Kidney (tissue), 13 donors: ENCODE measurements at regions not wholly inside any gene's neighbourhood (a gene's known extent, or its start where the extent isn't known, plus 50 kb on each side); places are given as distances from the start of the nearest gene placed in this dataset.
"Not testable (repeated sequence)": the region's sequence is repeated elsewhere in the genome, so short reads cannot be mapped to it uniquely, and the experiment has no call there.

Source experiments
- DNase-seq, 5 donors: peaks; one replicate each; pipeline ENCODE4 v3.0.0-alpha.2; 2013 to 2020
- FAIRE-seq: peaks from 2 replicates; lab custom pipeline; 2012; peaks lifted over from hg19 to GRCh38; lab: Jason Lieb, UNC
- H3K27ac ChIP-seq, 2 donors: one replicate each; pipeline ENCODE4 v1.7.0; 2013; ENCODE audit warnings: low read depth in 2 of 2, low read length in 2 of 2, inconsistent platforms in 1 of 2
- H3K27me3 ChIP-seq: one replicate; pipeline ENCODE4 v1.7.1; 2013; ENCODE audit warnings: low read length, inconsistent platforms; ENCODE audit not compliant: control insufficient read depth, insufficient read depth
- H3K36me3 ChIP-seq, 3 donors: one replicate each; pipeline versions ENCODE4 v1.7.0 to v1.7.1; 2013; ENCODE audit warnings: low read length in 3 of 3, control low read depth in 1 of 3, inconsistent platforms in 1 of 3; ENCODE audit not compliant: insufficient read depth in 3 of 3, control insufficient read depth in 2 of 3
- H3K4me1 ChIP-seq, 3 donors: one replicate each; pipeline versions ENCODE4 v1.7.0 to v1.7.1; 2013; ENCODE audit warnings: low read length in 3 of 3, inconsistent platforms in 1 of 3, low read depth in 1 of 3; ENCODE audit not compliant: control insufficient read depth in 2 of 3, insufficient read depth in 2 of 3
- H3K4me3 ChIP-seq, 3 donors: one replicate each; pipeline versions ENCODE4 v1.7.0 to v1.8.1; 2013; ENCODE audit warnings: low read length in 3 of 3, control low read depth in 1 of 3, inconsistent platforms in 1 of 3
- H3K9ac ChIP-seq, 3 donors: one replicate each; pipeline versions ENCODE4 v1.7.0 to v1.7.1; 2013; ENCODE audit warnings: low read length in 3 of 3, control low read depth in 1 of 3, inconsistent platforms in 1 of 3
- H3K9me3 ChIP-seq, 3 donors: one replicate each; pipeline versions ENCODE4 v1.7.0 to v1.7.1; 2013; ENCODE audit warnings: low read length in 3 of 3, control low read depth in 1 of 3, inconsistent platforms in 1 of 3; ENCODE audit not compliant: control insufficient read depth in 2 of 3, insufficient read depth in 1 of 3
- intact Hi-C: fragments of 100-400 bp; cut with DNase I; formaldehyde crosslinking; loops from one replicate; pipeline ENCODE4 v1.11.1; 2022
- TF ChIP-seq, protein P1 (sequence below): IDR thresholded peaks from 3 replicates; pipeline ENCODE4 v1.5.1; 2012; ENCODE audit warnings: mild to moderate bottlenecking, moderate library complexity, borderline replicate concordance; ENCODE audit not compliant: insufficient read depth; ENCODE audit errors: extremely low read depth
- donor health status: control.
- donor health status: control.
- donor health status: control.
- donor health status: control.
- donor health status: control.
- donor health status: DM: yes; HTN: yes; CAD: no.
- donor health status: Normal renal cell carcinoma (clear cell type).

DNA sequence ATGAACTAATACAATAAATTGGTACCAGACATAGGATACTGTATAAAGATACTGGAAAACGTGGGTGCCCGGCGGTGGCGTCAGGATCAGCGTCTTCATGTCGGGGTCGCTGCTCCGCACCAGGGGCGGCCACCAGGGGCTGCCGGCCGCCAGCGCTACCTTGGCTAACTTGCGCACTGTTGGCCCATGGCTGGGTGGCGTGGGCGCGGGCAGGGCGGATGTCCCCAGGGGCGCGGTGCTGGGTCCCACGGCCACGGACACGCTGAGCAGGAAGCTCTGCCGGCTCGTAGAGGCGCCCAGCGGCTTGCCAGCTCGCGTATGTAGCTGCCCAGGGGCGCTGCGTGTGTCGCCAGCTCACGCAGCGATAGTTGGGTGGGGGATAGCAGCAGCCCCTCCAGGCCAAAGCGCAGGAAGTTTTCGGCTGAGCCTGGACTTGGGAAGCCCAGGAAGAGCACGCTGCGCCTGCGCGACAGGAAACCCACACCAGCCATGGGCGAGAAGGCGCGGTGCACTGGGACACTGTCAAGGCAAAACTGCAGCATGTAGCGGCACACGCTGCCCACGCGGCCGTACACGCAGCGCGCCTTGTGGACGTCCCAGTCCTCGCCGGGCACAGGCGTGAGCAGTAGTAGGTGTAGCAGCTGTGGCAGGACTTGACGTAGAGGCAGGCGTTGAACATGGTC, 299.9 kb downstream of the CCDC74A start:
- FAIRE-seq (no peak), DNase-seq (peak in 1 of 5 donors; percentile 71)
- H3K36me3 ChIP-seq, result no peaks in the 10 kb centered on the region
- H3K4me3 ChIP-seq, result no peak overlapping the region
- TF ChIP-seq, protein P1, sequence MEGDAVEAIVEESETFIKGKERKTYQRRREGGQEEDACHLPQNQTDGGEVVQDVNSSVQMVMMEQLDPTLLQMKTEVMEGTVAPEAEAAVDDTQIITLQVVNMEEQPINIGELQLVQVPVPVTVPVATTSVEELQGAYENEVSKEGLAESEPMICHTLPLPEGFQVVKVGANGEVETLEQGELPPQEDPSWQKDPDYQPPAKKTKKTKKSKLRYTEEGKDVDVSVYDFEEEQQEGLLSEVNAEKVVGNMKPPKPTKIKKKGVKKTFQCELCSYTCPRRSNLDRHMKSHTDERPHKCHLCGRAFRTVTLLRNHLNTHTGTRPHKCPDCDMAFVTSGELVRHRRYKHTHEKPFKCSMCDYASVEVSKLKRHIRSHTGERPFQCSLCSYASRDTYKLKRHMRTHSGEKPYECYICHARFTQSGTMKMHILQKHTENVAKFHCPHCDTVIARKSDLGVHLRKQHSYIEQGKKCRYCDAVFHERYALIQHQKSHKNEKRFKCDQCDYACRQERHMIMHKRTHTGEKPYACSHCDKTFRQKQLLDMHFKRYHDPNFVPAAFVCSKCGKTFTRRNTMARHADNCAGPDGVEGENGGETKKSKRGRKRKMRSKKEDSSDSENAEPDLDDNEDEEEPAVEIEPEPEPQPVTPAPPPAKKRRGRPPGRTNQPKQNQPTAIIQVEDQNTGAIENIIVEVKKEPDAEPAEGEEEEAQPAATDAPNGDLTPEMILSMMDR, result no peak
- H3K27ac ChIP-seq, result no peak overlapping the region
- no peak overlapping the region for H3K9ac ChIP-seq
- no peaks in the 10 kb centered on the region for H3K27me3 ChIP-seq
- intact Hi-C loops, result no loop called here
- no peaks in the 10 kb centered on the region for H3K9me3 ChIP-seq
- no peaks in the 10 kb centered on the region for H3K4me1 ChIP-seq

DNA sequence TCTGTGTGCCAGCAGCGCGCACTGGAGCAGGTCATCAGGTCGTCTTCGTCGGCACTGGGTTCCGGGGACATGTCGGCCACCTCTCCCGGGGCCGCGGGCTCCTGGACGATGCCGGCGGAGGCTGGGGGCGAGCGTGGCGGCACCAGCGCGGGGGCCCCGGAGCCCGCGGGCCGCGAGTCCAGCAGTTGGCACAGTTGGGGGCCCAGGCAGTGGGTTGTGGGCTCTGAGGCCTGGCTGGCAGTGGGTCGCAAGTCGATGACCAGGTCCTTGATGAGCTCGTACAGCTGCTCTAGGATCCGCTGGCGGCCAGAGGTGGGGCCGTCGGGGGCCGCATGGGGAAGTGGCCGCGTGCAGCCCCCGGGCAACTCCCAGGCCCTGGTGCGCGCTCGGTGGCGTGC, 300.5 kb downstream of the CCDC74A start:
- intact Hi-C loops, result no loop called here
- FAIRE-seq (no peak), DNase-seq (peak in 1 of 5 donors; percentile 46)
- no peak overlapping the region for H3K27ac ChIP-seq
- no peak overlapping the region for H3K9ac ChIP-seq
- TF ChIP-seq, protein P1, result no peak
- H3K36me3 ChIP-seq, result no peaks in the 10 kb centered on the region
- H3K4me1 ChIP-seq, result no peaks in the 10 kb centered on the region
- no peaks in the 10 kb centered on the region for H3K9me3 ChIP-seq
- H3K27me3 ChIP-seq, result no peaks in the 10 kb centered on the region
- H3K4me3 ChIP-seq, result no peak overlapping the region

DNA sequence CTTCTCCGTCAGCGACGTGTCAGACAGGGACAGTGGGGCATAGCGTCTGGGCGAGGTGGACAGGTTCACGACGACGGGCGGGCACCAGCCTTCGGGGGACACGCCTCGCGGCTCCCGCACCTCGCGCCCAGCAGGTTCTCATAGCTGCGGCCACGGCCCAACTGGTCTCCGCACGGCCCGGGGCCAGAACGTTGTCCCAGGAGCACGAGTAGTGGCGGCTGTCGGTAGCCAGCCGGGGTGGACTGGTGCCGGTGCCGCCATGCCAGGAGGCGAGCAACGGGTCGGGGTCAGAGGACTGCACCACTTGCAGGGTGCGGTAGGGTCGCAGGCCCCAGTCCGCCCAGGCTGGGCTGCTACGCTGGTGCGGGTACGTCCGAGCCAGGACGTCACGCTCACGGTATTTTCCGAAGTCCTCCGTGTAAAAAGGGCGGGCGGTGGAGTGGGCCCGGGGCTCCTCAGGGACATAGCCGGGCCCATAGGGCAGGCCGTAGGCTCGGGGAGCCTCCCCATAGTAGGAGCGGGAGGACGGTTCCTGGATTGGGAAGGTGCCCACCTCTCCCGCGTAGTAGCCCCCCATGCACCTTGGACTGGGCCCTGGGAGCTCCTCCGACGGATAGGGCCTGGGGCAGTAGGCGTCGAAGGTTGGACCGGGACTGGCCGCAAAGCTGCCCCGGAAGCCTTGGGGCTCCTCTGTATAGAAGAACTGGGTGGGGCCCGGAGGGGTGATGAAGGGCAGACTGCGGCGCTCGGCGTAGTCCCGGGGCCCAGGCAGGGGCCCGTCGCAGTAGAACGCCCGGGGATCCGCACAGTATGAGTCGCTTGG, 301.2 kb downstream of the CCDC74A start:
- H3K27ac ChIP-seq, intact Hi-C loops, H3K4me3 ChIP-seq, H3K9me3 ChIP-seq, FAIRE-seq, H3K27me3 ChIP-seq, H3K4me1 ChIP-seq, H3K9ac ChIP-seq, H3K36me3 ChIP-seq: not testable (repeated sequence)
- peak in 1 of 5 donors; percentile 72 for DNase-seq

DNA sequence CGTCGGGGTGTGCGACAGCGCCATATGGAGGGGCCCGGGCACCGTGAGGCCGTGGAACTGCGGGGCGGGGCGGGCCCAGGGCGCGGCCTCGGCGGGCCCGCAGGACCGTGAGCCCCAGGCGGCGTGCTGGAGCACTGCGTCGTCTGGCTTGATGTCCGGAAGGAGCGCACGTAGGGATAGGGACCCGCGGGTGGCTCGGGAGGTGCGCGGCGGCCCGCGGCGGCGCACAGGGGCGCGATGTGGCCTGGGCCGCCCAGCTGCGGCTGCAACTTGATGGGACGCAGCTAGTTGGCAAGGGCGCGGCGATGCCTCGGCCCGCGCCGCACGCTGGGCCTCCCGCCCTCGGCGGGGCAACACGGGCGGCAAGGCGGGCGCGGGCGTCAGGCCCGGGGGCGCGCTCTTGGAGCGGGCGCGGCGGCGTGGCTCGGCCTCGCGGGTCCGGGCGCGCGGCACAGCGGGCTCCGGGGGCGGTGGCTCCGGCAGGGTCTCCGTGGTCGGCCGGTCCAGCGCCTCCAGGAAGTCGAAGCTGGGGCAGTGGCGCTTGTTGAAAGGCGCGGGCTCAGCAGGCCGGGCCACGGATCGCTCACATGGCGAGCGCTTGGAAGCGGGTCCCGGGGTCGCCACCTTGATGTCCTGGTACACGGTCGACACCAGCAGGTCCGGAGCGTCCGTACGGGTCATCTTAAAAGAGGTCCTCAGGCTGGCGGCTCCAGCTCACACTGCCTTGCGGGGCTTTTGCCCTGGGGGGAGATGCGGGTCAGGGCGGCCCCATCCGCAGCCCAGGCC, 302.0 kb downstream of the CCDC74A start:
- peak; percentile 8 to 67 (median 29) for DNase-seq
- H3K9me3 ChIP-seq, H3K4me1 ChIP-seq, H3K9ac ChIP-seq, H3K27me3 ChIP-seq, FAIRE-seq, H3K36me3 ChIP-seq, H3K4me3 ChIP-seq, H3K27ac ChIP-seq, intact Hi-C loops: not testable (repeated sequence)

DNA sequence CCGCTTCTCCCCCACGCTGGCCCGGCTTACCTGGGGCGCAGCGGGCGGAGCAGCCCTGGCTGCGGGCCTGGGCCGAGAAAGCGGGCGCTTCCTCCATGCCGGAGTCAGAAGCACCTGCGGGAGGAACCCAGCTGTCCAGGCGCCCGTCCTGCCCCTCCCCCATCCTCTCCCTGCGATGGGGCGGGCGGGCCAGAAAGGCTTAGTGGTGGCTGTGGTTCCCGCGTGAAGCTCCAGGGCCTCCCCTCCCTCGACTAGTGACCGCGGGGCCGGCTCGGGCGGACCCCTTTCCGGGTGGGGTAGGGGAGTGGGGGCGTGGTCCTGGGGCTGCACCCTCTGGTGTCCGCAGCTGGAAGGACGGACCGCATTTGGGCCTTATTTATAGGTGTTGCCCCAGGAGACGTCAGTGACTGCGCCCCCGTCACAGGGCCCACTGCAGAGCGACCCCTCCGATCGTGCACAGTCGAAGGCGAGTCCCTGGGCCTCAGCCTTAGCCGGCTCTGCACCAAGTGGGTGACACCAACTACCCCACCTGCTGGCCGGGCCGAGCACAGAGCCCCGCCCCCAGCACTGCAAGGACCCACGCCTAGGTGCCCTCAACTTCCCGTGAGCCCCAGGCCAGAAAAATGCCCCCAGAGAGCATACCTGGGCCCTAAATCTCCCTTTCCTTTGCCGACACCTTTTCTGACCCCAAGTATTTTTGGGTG, 302.7 kb downstream of the CCDC74A start:
- peak in 3 of 5 donors; percentile 1 to 68 (median 45) for DNase-seq
- intact Hi-C loops, FAIRE-seq: not testable (repeated sequence)

DNA sequence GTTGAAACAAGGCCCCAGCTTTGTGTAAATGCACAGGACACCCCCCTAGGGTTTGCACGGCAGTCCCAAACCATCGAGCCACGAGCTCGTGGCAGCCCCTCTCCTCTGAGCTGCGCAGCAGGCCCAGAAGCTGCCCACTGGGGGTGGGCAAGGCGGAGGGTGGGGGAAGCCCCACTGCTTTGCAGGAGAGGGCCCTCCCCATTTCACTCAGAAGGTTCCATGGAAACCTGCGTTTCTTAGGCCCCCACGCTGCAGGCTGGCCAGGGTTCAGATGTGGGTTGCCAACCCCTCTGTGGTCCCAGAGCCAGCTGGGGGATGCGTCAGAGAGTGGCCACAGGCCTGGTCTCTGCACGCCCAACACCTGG, 303.2 kb downstream of the CCDC74A start:
- H3K27me3 ChIP-seq, H3K9ac ChIP-seq, H3K36me3 ChIP-seq, H3K27ac ChIP-seq, intact Hi-C loops, H3K4me1 ChIP-seq, H3K4me3 ChIP-seq, FAIRE-seq, H3K9me3 ChIP-seq: not testable (repeated sequence)
- peak in 2 of 5 donors; percentile 18 to 28 for DNase-seq

More for the DNA sequence above, 302.7 kb downstream of the CCDC74A start:
- H3K27me3 ChIP-seq, H3K9me3 ChIP-seq, H3K4me3 ChIP-seq, H3K27ac ChIP-seq, H3K36me3 ChIP-seq, H3K9ac ChIP-seq, H3K4me1 ChIP-seq: not testable (repeated sequence)
